Uterus (tissue), 2 donors: ENCODE measurements at regions not wholly inside any gene's neighbourhood (a gene's known extent, or its start where the extent isn't known, plus 50 kb on each side); places are given as distances from the start of the nearest gene placed in this dataset.
"Not testable (repeated sequence)": the region's sequence is repeated elsewhere in the genome, so short reads cannot be mapped to it uniquely, and the experiment has no call there.

Experiments
- CTCF ChIP-seq, 4 experiments: fragments of 200-600 bp in 2 of 4; fragments of 450-650 bp in 2 of 4; sonication (generic) in 2 of 4; IDR thresholded peaks; one replicate each; pipeline ENCODE4 v1.5.1; 2016 to 2019; ENCODE audit warnings: antibody characterized with exemption in 4 of 4, mild to moderate bottlenecking in 2 of 4, moderate library complexity in 1 of 4
- POLR2A ChIP-seq, 2 donors: fragments of 450-650 bp; IDR thresholded peaks; one replicate each; pipeline ENCODE4 v1.6.1; 2016; ENCODE audit warnings: antibody characterized with exemption in 2 of 2, mild to moderate bottlenecking in 1 of 2, moderate library complexity in 1 of 2

- TF ChIP-seq CTCF, POLR2A (IDR thresholded peaks at IDR 0.05): not testable (repeated sequence)
Observed at GRCh38 chr12:46474385-46474784, 101.8 kb upstream of the SLC38A2 start.
